GM23338 (cell line): ENCODE measurements at regions not wholly inside any gene's neighbourhood (a gene's known extent, or its start where the extent isn't known, plus 50 kb on each side); places are given as distances from the start of the nearest gene placed in this dataset.

ENCODE experiments used
- CREB1 ChIP-seq: fragments of 250-450 bp; sonication (Bioruptor Pico); IDR thresholded peaks from 2 replicates; pipeline ENCODE4 v1.5.0; 2020; ENCODE audit warnings: low read depth, mild to moderate bottlenecking, moderate library complexity
- CTCF ChIP-seq, 2 experiments: fragments of 200-600 bp in 1 of 2; sonication (generic) in 1 of 2; conservative IDR thresholded peaks; 2 replicates each; pipeline versions ENCODE4 v1.5.1 to v1.6.1; 2016 to 2017; ENCODE audit warnings: antibody characterized with exemption in 2 of 2, low read depth in 2 of 2, mild to moderate bottlenecking in 2 of 2, moderate library complexity in 1 of 2
- ETS1 ChIP-seq: IDR thresholded peaks from 2 replicates; pipeline ENCODE4 v1.6.1; 2016; ENCODE audit warnings: antibody characterized with exemption
- EZH2 ChIP-seq: fragments of 200-600 bp; sonication (generic); IDR thresholded peaks from one replicate; pipeline ENCODE4 v1.8.0; 2017; ENCODE audit warnings: antibody characterized with exemption, mild to moderate bottlenecking, low read depth; ENCODE audit not compliant: unreplicated experiment
- EZH2phosphoT487 ChIP-seq: fragments of 200-600 bp; sonication (generic); IDR thresholded peaks from one replicate; pipeline ENCODE4 v1.8.1; 2018; ENCODE audit warnings: antibody characterized with exemption; ENCODE audit not compliant: unreplicated experiment
- POLR2AphosphoS5 ChIP-seq: IDR thresholded peaks from 2 replicates; pipeline ENCODE4 v1.6.1; 2016; ENCODE audit warnings: antibody characterized with exemption, low read depth
- REST ChIP-seq: IDR thresholded peaks from one replicate; pipeline ENCODE4 v1.6.1; 2018; ENCODE audit warnings: antibody characterized with exemption; ENCODE audit not compliant: unreplicated experiment
- STAT1 ChIP-seq: IDR thresholded peaks from one replicate; pipeline ENCODE4 v1.6.1; 2016; ENCODE audit warnings: antibody characterized with exemption; ENCODE audit not compliant: unreplicated experiment

- no peak for TF ChIP-seq CTCF (conservative IDR thresholded peaks at IDR 0.05; ENCODE audit: low read depth in 2 of 2)
- no peak for TF ChIP-seq EZH2phosphoT487
- TF ChIP-seq CREB1 = no peak
- TF ChIP-seq POLR2AphosphoS5 = no peak
- no peak for TF ChIP-seq EZH2
- TF ChIP-seq ETS1 = no peak
- TF ChIP-seq REST = no peak
- no peak for TF ChIP-seq STAT1
These were observed 456.7 kb downstream of the TLE4 start for GRCh38 chr9:80028501-80028900.
